ENCODE measurements at regions not wholly inside any gene's neighbourhood (a gene's known extent, or its start where the extent isn't known, plus 50 kb on each side); places are given as distances from the start of the nearest gene placed in this dataset.

DNA sequence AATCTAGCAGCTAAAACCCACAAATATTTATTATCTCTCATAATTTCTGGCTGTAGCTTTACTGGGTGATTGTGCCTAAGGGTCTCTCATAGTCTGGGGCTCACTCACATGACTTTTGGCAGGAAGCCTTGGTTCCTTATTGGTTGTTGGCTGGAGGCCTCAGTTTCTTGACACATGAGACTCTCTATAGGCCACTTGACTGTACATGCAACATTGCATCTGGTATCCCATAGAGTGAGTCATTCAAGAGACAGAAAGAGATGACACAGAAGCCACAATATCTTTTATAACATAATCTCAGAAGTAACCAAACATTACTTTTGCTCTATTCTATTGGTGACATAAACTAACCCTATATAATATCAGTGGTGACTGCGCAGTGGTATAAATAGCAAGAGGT lies 128.5 kb upstream of the HNRNPU start:
- Histone ChIP-seq H3K36me3 (ENCODE audit: control insufficient read depth in 2 of 2, insufficient read depth in 1 of 2, low read length in 2 of 2) (no peaks in the 10 kb centered on the region), H3K4me3 (ENCODE audit: low read depth, low read length) (no peak overlapping the region), H3K27ac (ENCODE audit: extremely low read depth, low read depth, low read length) (no peak overlapping the region), H3K4me1 (ENCODE audit: control insufficient read depth, insufficient read depth, low read length) (no peaks in the 10 kb centered on the region), H3K9me3 (ENCODE audit: control insufficient read depth, insufficient read depth, low read depth, low read length) (no peaks in the 10 kb centered on the region)
- no peak for TF ChIP-seq ZNF169 (tag by site-specific recombination; IDR thresholded peaks at IDR 0.05)
- TF ChIP-seq, protein P1, sequence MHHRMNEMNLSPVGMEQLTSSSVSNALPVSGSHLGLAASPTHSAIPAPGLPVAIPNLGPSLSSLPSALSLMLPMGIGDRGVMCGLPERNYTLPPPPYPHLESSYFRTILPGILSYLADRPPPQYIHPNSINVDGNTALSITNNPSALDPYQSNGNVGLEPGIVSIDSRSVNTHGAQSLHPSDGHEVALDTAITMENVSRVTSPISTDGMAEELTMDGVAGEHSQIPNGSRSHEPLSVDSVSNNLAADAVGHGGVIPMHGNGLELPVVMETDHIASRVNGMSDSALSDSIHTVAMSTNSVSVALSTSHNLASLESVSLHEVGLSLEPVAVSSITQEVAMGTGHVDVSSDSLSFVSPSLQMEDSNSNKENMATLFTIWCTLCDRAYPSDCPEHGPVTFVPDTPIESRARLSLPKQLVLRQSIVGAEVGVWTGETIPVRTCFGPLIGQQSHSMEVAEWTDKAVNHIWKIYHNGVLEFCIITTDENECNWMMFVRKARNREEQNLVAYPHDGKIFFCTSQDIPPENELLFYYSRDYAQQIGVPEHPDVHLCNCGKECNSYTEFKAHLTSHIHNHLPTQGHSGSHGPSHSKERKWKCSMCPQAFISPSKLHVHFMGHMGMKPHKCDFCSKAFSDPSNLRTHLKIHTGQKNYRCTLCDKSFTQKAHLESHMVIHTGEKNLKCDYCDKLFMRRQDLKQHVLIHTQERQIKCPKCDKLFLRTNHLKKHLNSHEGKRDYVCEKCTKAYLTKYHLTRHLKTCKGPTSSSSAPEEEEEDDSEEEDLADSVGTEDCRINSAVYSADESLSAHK (tag by site-specific recombination; IDR thresholded peaks at IDR 0.05), result no peak
- TF ChIP-seq BCL11B (tag by site-specific recombination; IDR thresholded peaks at IDR 0.05; ENCODE audit: low read depth), result no peak
- TF ChIP-seq, protein P2, sequence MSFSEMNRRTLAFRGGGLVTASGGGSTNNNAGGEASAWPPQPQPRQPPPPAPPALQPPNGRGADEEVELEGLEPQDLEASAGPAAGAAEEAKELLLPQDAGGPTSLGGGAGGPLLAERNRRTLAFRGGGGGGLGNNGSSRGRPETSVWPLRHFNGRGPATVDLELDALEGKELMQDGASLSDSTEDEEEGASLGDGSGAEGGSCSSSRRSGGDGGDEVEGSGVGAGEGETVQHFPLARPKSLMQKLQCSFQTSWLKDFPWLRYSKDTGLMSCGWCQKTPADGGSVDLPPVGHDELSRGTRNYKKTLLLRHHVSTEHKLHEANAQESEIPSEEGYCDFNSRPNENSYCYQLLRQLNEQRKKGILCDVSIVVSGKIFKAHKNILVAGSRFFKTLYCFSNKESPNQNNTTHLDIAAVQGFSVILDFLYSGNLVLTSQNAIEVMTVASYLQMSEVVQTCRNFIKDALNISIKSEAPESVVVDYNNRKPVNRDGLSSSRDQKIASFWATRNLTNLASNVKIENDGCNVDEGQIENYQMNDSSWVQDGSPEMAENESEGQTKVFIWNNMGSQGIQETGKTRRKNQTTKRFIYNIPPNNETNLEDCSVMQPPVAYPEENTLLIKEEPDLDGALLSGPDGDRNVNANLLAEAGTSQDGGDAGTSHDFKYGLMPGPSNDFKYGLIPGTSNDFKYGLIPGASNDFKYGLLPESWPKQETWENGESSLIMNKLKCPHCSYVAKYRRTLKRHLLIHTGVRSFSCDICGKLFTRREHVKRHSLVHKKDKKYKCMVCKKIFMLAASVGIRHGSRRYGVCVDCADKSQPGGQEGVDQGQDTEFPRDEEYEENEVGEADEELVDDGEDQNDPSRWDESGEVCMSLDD (tag by site-specific recombination; IDR thresholded peaks at IDR 0.05), result no peak
- TF ChIP-seq ZNF202 (tag by site-specific recombination; IDR thresholded peaks at IDR 0.05; ENCODE audit: borderline replicate concordance), result no peak
- no peak for TF ChIP-seq ZNF214 (tag by site-specific recombination; IDR thresholded peaks at IDR 0.05; ENCODE audit: borderline replicate concordance)
- TF ChIP-seq, protein P3, sequence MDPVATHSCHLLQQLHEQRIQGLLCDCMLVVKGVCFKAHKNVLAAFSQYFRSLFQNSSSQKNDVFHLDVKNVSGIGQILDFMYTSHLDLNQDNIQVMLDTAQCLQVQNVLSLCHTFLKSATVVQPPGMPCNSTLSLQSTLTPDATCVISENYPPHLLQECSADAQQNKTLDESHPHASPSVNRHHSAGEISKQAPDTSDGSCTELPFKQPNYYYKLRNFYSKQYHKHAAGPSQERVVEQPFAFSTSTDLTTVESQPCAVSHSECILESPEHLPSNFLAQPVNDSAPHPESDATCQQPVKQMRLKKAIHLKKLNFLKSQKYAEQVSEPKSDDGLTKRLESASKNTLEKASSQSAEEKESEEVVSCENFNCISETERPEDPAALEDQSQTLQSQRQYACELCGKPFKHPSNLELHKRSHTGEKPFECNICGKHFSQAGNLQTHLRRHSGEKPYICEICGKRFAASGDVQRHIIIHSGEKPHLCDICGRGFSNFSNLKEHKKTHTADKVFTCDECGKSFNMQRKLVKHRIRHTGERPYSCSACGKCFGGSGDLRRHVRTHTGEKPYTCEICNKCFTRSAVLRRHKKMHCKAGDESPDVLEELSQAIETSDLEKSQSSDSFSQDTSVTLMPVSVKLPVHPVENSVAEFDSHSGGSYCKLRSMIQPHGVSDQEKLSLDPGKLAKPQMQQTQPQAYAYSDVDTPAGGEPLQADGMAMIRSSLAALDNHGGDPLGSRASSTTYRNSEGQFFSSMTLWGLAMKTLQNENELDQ (tag by site-specific recombination; IDR thresholded peaks at IDR 0.05; ENCODE audit: low read depth), result no peak
- TF ChIP-seq, protein P4, sequence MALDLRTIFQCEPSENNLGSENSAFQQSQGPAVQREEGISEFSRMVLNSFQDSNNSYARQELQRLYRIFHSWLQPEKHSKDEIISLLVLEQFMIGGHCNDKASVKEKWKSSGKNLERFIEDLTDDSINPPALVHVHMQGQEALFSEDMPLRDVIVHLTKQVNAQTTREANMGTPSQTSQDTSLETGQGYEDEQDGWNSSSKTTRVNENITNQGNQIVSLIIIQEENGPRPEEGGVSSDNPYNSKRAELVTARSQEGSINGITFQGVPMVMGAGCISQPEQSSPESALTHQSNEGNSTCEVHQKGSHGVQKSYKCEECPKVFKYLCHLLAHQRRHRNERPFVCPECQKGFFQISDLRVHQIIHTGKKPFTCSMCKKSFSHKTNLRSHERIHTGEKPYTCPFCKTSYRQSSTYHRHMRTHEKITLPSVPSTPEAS (tag by site-specific recombination; IDR thresholded peaks at IDR 0.05), result no peak
- TF ChIP-seq ZNF132 (tag by site-specific recombination; IDR thresholded peaks at IDR 0.05; ENCODE audit: borderline replicate concordance), result no peak
- TF ChIP-seq ZNF76 (tag by site-specific recombination; IDR thresholded peaks at IDR 0.05; ENCODE audit: borderline replicate concordance, low read depth), result no peak
- TF ChIP-seq ZNF677 (tag by site-specific recombination; IDR thresholded peaks at IDR 0.05), result no peak
- ChIA-PET CTCF (interaction anchor here (0.6 to 0.7 kb wide), 2 partner anchors 50 to 353 kb away, joined by 3 to 4 read pairs; no protein-coding TSS in a partner anchor), POLR2A (no interaction called here)

DNA sequence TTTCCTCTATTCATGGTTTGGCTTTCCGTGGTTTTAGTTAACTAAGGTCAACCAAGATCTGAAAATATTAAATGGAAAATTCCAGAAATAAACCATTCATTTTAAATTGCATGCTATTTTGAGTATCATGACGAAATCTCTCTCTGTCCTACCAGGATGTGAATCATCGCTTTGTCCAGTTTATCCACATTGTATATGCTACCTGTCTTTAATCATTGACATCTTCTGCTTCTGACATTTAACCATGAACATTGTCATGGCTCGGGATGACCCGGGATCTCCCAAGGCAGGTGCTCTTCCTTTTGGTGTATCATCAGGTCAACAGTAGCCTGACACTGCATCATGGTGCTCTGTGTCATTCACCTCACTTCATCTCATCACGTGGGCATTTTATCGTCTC lies 125.5 kb upstream of the HNRNPU start:
- ChIA-PET POLR2A (no interaction called here), CTCF (no interaction called here)
- no peak overlapping the region for H3K27ac ChIP-seq (ENCODE audit: extremely low read depth, low read depth, low read length)
- no peaks in the 10 kb centered on the region for H3K9me3 ChIP-seq (ENCODE audit: control insufficient read depth, insufficient read depth, low read depth, low read length)
- H3K4me3 ChIP-seq (ENCODE audit: low read depth, low read length), result no peak overlapping the region
- H3K4me1 ChIP-seq (ENCODE audit: control insufficient read depth, insufficient read depth, low read length), result no peaks in the 10 kb centered on the region
- no peaks in the 10 kb centered on the region for H3K36me3 ChIP-seq (ENCODE audit: control insufficient read depth in 2 of 2, insufficient read depth in 1 of 2, low read length in 2 of 2)
- TF ChIP-seq ZNF114 (tag by site-specific recombination; IDR thresholded peaks at IDR 0.05) (no peak), FEZF1 (tag by site-specific recombination; IDR thresholded peaks at IDR 0.05) (no peak), ZNF211 (tag by site-specific recombination; IDR thresholded peaks at IDR 0.05; ENCODE audit: low read depth) (no peak), ZNF521 (tag by site-specific recombination; IDR thresholded peaks at IDR 0.05) (no peak), ZNF341 (tag by site-specific recombination; IDR thresholded peaks at IDR 0.05; ENCODE audit: low read depth) (no peak), ZNF292 (tag by site-specific recombination; IDR thresholded peaks at IDR 0.05; ENCODE audit: borderline replicate concordance, low read depth) (no peak), ZNF350 (tag by site-specific recombination; IDR thresholded peaks at IDR 0.05) (no peak)
- TF ChIP-seq, protein P5, sequence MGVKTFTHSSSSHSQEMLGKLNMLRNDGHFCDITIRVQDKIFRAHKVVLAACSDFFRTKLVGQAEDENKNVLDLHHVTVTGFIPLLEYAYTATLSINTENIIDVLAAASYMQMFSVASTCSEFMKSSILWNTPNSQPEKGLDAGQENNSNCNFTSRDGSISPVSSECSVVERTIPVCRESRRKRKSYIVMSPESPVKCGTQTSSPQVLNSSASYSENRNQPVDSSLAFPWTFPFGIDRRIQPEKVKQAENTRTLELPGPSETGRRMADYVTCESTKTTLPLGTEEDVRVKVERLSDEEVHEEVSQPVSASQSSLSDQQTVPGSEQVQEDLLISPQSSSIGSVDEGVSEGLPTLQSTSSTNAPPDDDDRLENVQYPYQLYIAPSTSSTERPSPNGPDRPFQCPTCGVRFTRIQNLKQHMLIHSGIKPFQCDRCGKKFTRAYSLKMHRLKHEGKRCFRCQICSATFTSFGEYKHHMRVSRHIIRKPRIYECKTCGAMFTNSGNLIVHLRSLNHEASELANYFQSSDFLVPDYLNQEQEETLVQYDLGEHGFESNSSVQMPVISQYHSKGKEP (tag by site-specific recombination; IDR thresholded peaks at IDR 0.05), result no peak
- TF ChIP-seq, protein P6, sequence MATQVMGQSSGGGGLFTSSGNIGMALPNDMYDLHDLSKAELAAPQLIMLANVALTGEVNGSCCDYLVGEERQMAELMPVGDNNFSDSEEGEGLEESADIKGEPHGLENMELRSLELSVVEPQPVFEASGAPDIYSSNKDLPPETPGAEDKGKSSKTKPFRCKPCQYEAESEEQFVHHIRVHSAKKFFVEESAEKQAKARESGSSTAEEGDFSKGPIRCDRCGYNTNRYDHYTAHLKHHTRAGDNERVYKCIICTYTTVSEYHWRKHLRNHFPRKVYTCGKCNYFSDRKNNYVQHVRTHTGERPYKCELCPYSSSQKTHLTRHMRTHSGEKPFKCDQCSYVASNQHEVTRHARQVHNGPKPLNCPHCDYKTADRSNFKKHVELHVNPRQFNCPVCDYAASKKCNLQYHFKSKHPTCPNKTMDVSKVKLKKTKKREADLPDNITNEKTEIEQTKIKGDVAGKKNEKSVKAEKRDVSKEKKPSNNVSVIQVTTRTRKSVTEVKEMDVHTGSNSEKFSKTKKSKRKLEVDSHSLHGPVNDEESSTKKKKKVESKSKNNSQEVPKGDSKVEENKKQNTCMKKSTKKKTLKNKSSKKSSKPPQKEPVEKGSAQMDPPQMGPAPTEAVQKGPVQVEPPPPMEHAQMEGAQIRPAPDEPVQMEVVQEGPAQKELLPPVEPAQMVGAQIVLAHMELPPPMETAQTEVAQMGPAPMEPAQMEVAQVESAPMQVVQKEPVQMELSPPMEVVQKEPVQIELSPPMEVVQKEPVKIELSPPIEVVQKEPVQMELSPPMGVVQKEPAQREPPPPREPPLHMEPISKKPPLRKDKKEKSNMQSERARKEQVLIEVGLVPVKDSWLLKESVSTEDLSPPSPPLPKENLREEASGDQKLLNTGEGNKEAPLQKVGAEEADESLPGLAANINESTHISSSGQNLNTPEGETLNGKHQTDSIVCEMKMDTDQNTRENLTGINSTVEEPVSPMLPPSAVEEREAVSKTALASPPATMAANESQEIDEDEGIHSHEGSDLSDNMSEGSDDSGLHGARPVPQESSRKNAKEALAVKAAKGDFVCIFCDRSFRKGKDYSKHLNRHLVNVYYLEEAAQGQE (tag by site-specific recombination; IDR thresholded peaks at IDR 0.05), result no peak

All from HEK293 (cell line).